H1 (cell line): ENCODE measurements at regions not wholly inside any gene's neighbourhood (a gene's known extent, or its start where the extent isn't known, plus 50 kb on each side); places are given as distances from the start of the nearest gene placed in this dataset.

Source experiments
- CTCF ChIA-PET: fragments of 300-600 bp; sonication (Branson Sonifier 250); formaldehyde crosslinking; loops from one replicate; lab custom pipeline; 2021; ENCODE audit not compliant: partially characterized antibody; lab: Charles Lee
- POLR2A ChIA-PET: fragments of 300-600 bp; sonication (Branson Sonifier 250); formaldehyde crosslinking; loops from one replicate; lab custom pipeline; 2021; ENCODE audit warnings: inconsistent platforms; ENCODE audit not compliant: partially characterized antibody; lab: Charles Lee
- DNase-seq, 2 experiments: peaks; one replicate each; pipeline versions ENCODE4 v3.0.0 to v3.0.0-alpha.2; 2010 to 2022; ENCODE audit warnings: low spot score in 2 of 2, low read depth in 1 of 2, mixed read lengths in 1 of 2
- FAIRE-seq: peaks from 2 replicates; lab custom pipeline; 2011; peaks lifted over from hg19 to GRCh38; lab: Jason Lieb, UNC
- H2AFZ ChIP-seq: 2 replicates; pipeline ENCODE4 v1.8.1; 2012; ENCODE audit warnings: low read length, inconsistent platforms
- H2AK5ac ChIP-seq: 2 replicates; pipeline ENCODE4 v1.6.1; 2013; ENCODE audit warnings: low read depth, low read length
- H2BK120ac ChIP-seq: replicated peaks from 2 replicates; pipeline ENCODE3; 2013; ENCODE audit warnings: low read depth, low read length, inconsistent platforms
- H2BK12ac ChIP-seq: 2 replicates; pipeline ENCODE4 v1.6.1; 2013; ENCODE audit warnings: low read depth, low read length
- H2BK15ac ChIP-seq: 2 replicates; pipeline ENCODE4 v1.6.1; 2013; ENCODE audit warnings: low read length
- H2BK20ac ChIP-seq: 2 replicates; pipeline ENCODE4 v1.6.1; 2013; ENCODE audit warnings: low read length
- H2BK5ac ChIP-seq: 2 replicates; pipeline ENCODE4 v1.6.1; 2013; ENCODE audit warnings: low read depth, low read length
- H3K14ac ChIP-seq: 2 replicates; pipeline ENCODE4 v1.6.1; 2013; ENCODE audit warnings: inconsistent platforms; ENCODE audit not compliant: insufficient read length
- H3K18ac ChIP-seq: 2 replicates; pipeline ENCODE4 v1.6.1; 2013; ENCODE audit warnings: low read length; ENCODE audit errors: extremely low read depth
- H3K23ac ChIP-seq: 2 replicates; pipeline ENCODE4 v1.6.1; 2013; ENCODE audit warnings: inconsistent platforms; ENCODE audit not compliant: insufficient read length
- H3K23me2 ChIP-seq: 2 replicates; pipeline ENCODE4 v1.6.1; 2013; ENCODE audit warnings: low read depth, low read length
- H3K27ac ChIP-seq: 2 replicates; pipeline ENCODE4 v1.6.1; 2011; ENCODE audit warnings: low read depth, low read length, inconsistent platforms
- H3K27me3 ChIP-seq, 4 experiments: replicated peaks in 1 of 4; 1 replicate in 1 of 4; 2 replicates in 3 of 4; pipeline versions ENCODE4 v1.6.1 to v1.8.1; 2011 to 2013; ENCODE audit warnings: low read length in 3 of 4, mild to moderate bottlenecking in 3 of 4, inconsistent platforms in 2 of 4, mixed read lengths in 2 of 4, moderate library complexity in 1 of 4; ENCODE audit not compliant: control insufficient read depth in 3 of 4, insufficient read depth in 3 of 4; ENCODE audit errors: extremely low read depth in 1 of 4
- H3K36me3 ChIP-seq, 4 experiments: 2 replicates each; pipeline versions ENCODE4 v1.6.1 to v1.8.1; 2011 to 2013; ENCODE audit warnings: mild to moderate bottlenecking in 4 of 4, low read length in 3 of 4, moderate library complexity in 2 of 4, control low read depth in 1 of 4, inconsistent platforms in 1 of 4; ENCODE audit not compliant: insufficient read depth in 4 of 4, control insufficient read depth in 2 of 4
- H3K4ac ChIP-seq: replicated peaks from 2 replicates; pipeline ENCODE3; 2013; ENCODE audit warnings: low read length, low read depth, mixed read lengths, inconsistent platforms; ENCODE audit not compliant: insufficient read length
- H3K4me1 ChIP-seq, 4 experiments: replicated peaks in 1 of 4; 1 replicate in 1 of 4; 2 replicates in 3 of 4; pipeline versions ENCODE4 v1.6.1 to v1.8.1; 2011 to 2013; ENCODE audit warnings: low read length in 3 of 4, inconsistent platforms in 2 of 4, mixed read lengths in 1 of 4; ENCODE audit not compliant: insufficient read depth in 4 of 4, control insufficient read depth in 3 of 4
- H3K4me2 ChIP-seq, 2 experiments: 2 replicates each; pipeline versions ENCODE4 v1.6.1 to v1.8.1; 2011 to 2013; ENCODE audit warnings: low read depth in 2 of 2, low read length in 2 of 2, control low read depth in 1 of 2, inconsistent platforms in 1 of 2, mild to moderate bottlenecking in 1 of 2; ENCODE audit not compliant: insufficient read depth in 1 of 2
- H3K4me3 ChIP-seq, 4 experiments: fragments of 200-600, 300-600 bp in 1 of 4; sonication (generic), shearing (Covaris generic), sonication (Bioruptor Twin) in 1 of 4; 2 replicates each; pipeline versions ENCODE4 v1.5.1 to v1.8.1; 2011 to 2016; ENCODE audit warnings: low read length in 4 of 4, low read depth in 3 of 4, control low read depth in 2 of 4, inconsistent platforms in 2 of 4, mild to moderate bottlenecking in 2 of 4, mixed read lengths in 1 of 4, moderate library complexity in 1 of 4; ENCODE audit not compliant: insufficient read depth in 2 of 4; ENCODE audit errors: extremely low read depth in 1 of 4
- H3K56ac ChIP-seq: replicated peaks from 2 replicates; pipeline ENCODE3; 2013; ENCODE audit warnings: low read depth, mild to moderate bottlenecking, mixed read lengths, low read length, inconsistent platforms; ENCODE audit not compliant: insufficient read length
- H3K79me1 ChIP-seq: 2 replicates; pipeline ENCODE4 v1.6.1; 2013; ENCODE audit warnings: low read depth, low read length, control low read depth
- H3K79me2 ChIP-seq, 2 experiments: 2 replicates each; pipeline versions ENCODE4 v1.6.1 to v1.8.1; 2012 to 2013; ENCODE audit warnings: low read length in 2 of 2, mild to moderate bottlenecking in 2 of 2, inconsistent platforms in 1 of 2; ENCODE audit not compliant: insufficient read depth in 2 of 2, control insufficient read depth in 1 of 2
- H3K9ac ChIP-seq, 4 experiments: replicated peaks in 1 of 4; 1 replicate in 1 of 4; 2 replicates in 3 of 4; pipeline versions ENCODE4 v1.6.1 to v1.8.1; 2011 to 2013; ENCODE audit warnings: low read depth in 3 of 4, low read length in 3 of 4, control low read depth in 2 of 4, mild to moderate bottlenecking in 2 of 4, moderate library complexity in 2 of 4, inconsistent platforms in 1 of 4; ENCODE audit errors: extremely low read depth in 1 of 4
- H3K9me3 ChIP-seq, 2 experiments: 2 replicates each; pipeline versions ENCODE4 v1.6.1 to v1.8.1; 2012 to 2013; ENCODE audit warnings: mild to moderate bottlenecking in 2 of 2, moderate library complexity in 2 of 2, control low read depth in 1 of 2, inconsistent platforms in 1 of 2, low read depth in 1 of 2, low read length in 1 of 2, mixed read lengths in 1 of 2; ENCODE audit not compliant: insufficient read depth in 2 of 2
- H4K20me1 ChIP-seq, 2 experiments: replicated peaks in 1 of 2; 2 replicates each; pipeline versions ENCODE3 to v1.8.1; 2011 to 2013; ENCODE audit warnings: inconsistent platforms in 2 of 2, low read length in 2 of 2, mild to moderate bottlenecking in 1 of 2; ENCODE audit not compliant: insufficient read depth in 2 of 2, control insufficient read depth in 1 of 2
- H4K5ac ChIP-seq: 2 replicates; pipeline ENCODE4 v1.6.1; 2013; ENCODE audit warnings: low read length, low read depth, mixed read lengths, inconsistent platforms; ENCODE audit not compliant: insufficient read length
- H4K8ac ChIP-seq: 2 replicates; pipeline ENCODE4 v1.8.0; 2013; ENCODE audit warnings: mild to moderate bottlenecking, moderate library complexity, low read length, inconsistent platforms; ENCODE audit not compliant: insufficient read depth; ENCODE audit errors: extremely low read depth
- H4K91ac ChIP-seq: replicated peaks from 2 replicates; pipeline ENCODE3; 2013; ENCODE audit warnings: low read length, mixed read lengths, inconsistent platforms; ENCODE audit not compliant: insufficient read length
- POLR2AphosphoS5 ChIP-seq: IDR thresholded peaks from 2 replicates; pipeline ENCODE4 v1.6.1; 2011; ENCODE audit warnings: low read depth, low read length
- USF2 ChIP-seq: IDR thresholded peaks from 2 replicates; pipeline ENCODE4 v1.6.1; 2011; ENCODE audit warnings: low read length, improper control_type of control experiment
- WGBS, 2 experiments: shearing (Covaris generic) in 1 of 2; methylation state at CpG; one replicate each; pipeline versions ENCODE4 v1.1.6 to v1.1.7; 2013 to 2015; ENCODE audit warnings: low lambda C conversion rate in 2 of 2, mixed read lengths in 2 of 2, inconsistent platforms in 1 of 2, low coverage in 1 of 2, missing lambda C conversion rate in 1 of 2; ENCODE audit not compliant: insufficient replicate concordance in 2 of 2, insufficient coverage in 1 of 2, insufficient read length in 1 of 2; ENCODE audit errors: extremely low coverage in 1 of 2, missing lambda C conversion rate in 1 of 2; 5-methylcytosine and 5-hydroxymethylcytosine counted together

GRCh38 chr5:176169393-176170063 is 68.7 kb upstream of the SIMC1 start:
- H3K79me2 ChIP-seq, result no peaks in the 10 kb centered on the region
- no peak for DNase-seq
- H4K5ac ChIP-seq, result no peak overlapping the region
- no peak overlapping the region for H2AK5ac ChIP-seq
- no peaks in the 10 kb centered on the region for H3K36me3 ChIP-seq
- TF ChIP-seq USF2 (no peak), POLR2AphosphoS5 (no peak)
- H3K4me2 ChIP-seq, result no peak overlapping the region
- no peak overlapping the region for H3K14ac ChIP-seq
- H2BK5ac ChIP-seq, result no peak overlapping the region
- H2BK12ac ChIP-seq, result no peak overlapping the region
- H3K4me3 ChIP-seq, result no peak overlapping the region
- ChIA-PET POLR2A (no interaction called here), CTCF (interaction anchor here (1.1 kb wide), 1 partner anchor 233 kb away, joined by 3 read pairs; no protein-coding TSS in a partner anchor)
- no peaks in the 10 kb centered on the region for H4K20me1 ChIP-seq
- no peak overlapping the region for H3K4ac ChIP-seq
- no peak overlapping the region for H3K56ac ChIP-seq
- H3K27ac ChIP-seq, result no peak overlapping the region
- WGBS, 2 experiments, result 100% methylated on average over 1 of the region's 3 CpGs; no CpG with 5 or more reads in 1 of the 2 experiments
- no peak overlapping the region for H2BK15ac ChIP-seq
- no peak overlapping the region for H2AFZ ChIP-seq
- H3K79me1 ChIP-seq, result no peaks in the 10 kb centered on the region
- FAIRE-seq, result no peak
- no peak overlapping the region for H2BK120ac ChIP-seq
- H4K91ac ChIP-seq, result no peak overlapping the region
- H3K9me3 ChIP-seq, result no peaks in the 10 kb centered on the region
- H3K18ac ChIP-seq, result no peak overlapping the region
- no peak overlapping the region for H4K8ac ChIP-seq
- H3K9ac ChIP-seq, result no peak overlapping the region
- H3K27me3 ChIP-seq, result peaks cover 0 to 6% (median 0%) of the 10 kb centered on the region in 4 experiments; a peak in 3 of 7 replicates
- H3K23ac ChIP-seq, result no peak overlapping the region
- H3K4me1 ChIP-seq, result 0 out of 7 replicates have a peak, but pooled peaks cover 0 to 3% (median 0%) of the 10 kb centered on the region in 4 experiments
- H2BK20ac ChIP-seq, result no peak overlapping the region
- H3K23me2 ChIP-seq, result no peaks in the 10 kb centered on the region
